GM12878 (cell line): ENCODE measurements at regions not wholly inside any gene's neighbourhood (a gene's known extent, or its start where the extent isn't known, plus 50 kb on each side); places are given as distances from the start of the nearest gene placed in this dataset.
"Not testable (repeated sequence)": the region's sequence is repeated elsewhere in the genome, so short reads cannot be mapped to it uniquely, and the experiment has no call there.

Experiments used
- ATAC-seq: fragments of 200-7000 bp; cut with Tn5 transposase; 3 replicates; pipeline ENCODE4 v1.9.1; 2020; ENCODE audit warnings: mild to moderate bottlenecking, moderate library complexity
- BruUV-seq: library from RNA; stranded (reverse); fragments of 400-500 nt; replicated peaks from 2 replicates; lab custom pipeline; 2021; lab: Mats Ljungman, UMichigan
- CTCF ChIA-PET: fragments of 300-600 bp; sonication (Branson Sonifier 250); formaldehyde crosslinking; extraction: SDS; loops from one replicate; lab custom pipeline; 2021; ENCODE audit warnings: inconsistent platforms; lab: Yijun Ruan, JAX
- POLR2A ChIA-PET: fragments of 350-600 bp; formaldehyde crosslinking; extraction: SDS; loops from one replicate; lab custom pipeline; 2021; ENCODE audit warnings: inconsistent platforms; lab: Charles Lee
- RAD21 ChIA-PET: fragments of 300-600 bp; sonication (Branson Sonifier 250); formaldehyde crosslinking; loops from one replicate; lab custom pipeline; 2023; ENCODE audit warnings: antibody characterized with exemption; ENCODE audit not compliant: unreplicated experiment; lab: Charles Lee
- SMC1A ChIA-PET: fragments of 300-600 bp; sonication (Branson Sonifier 250); formaldehyde crosslinking; loops from one replicate; lab custom pipeline; 2023; ENCODE audit not compliant: unreplicated experiment, uncharacterized antibody; lab: Charles Lee
- DNase-seq: peaks from one replicate; pipeline ENCODE4 v3.0.0-alpha.2; 2011; ENCODE audit warnings: low read depth, low spot score
- FAIRE-seq: peaks from 3 replicates; lab custom pipeline; 2011; peaks lifted over from hg19 to GRCh38; lab: Jason Lieb, UNC
- H2AFZ ChIP-seq: 2 replicates; pipeline ENCODE4 v1.6.0; 2011; ENCODE audit warnings: low read depth, low read length, control low read depth; ENCODE audit not compliant: control insufficient read depth
- H3K27ac ChIP-seq: 2 replicates; pipeline ENCODE4 v1.5.1; 2011; ENCODE audit warnings: control low read depth; ENCODE audit not compliant: control insufficient read depth, insufficient read depth
- H3K27me3 ChIP-seq, 2 experiments: replicated peaks in 1 of 2; 2 replicates each; pipeline versions ENCODE4 v1.6.0 to v1.6.1; 2011; ENCODE audit warnings: low read length in 1 of 2; ENCODE audit not compliant: control insufficient read depth in 2 of 2, insufficient read depth in 2 of 2
- H3K36me3 ChIP-seq, 2 experiments: 2 replicates each; pipeline ENCODE4 v1.5.1; 2011; ENCODE audit warnings: low read length in 1 of 2; ENCODE audit not compliant: control insufficient read depth in 2 of 2, insufficient read depth in 2 of 2
- H3K4me1 ChIP-seq: 2 replicates; pipeline ENCODE4 v1.6.1; 2011; ENCODE audit warnings: mild to moderate bottlenecking, low read length, moderate library complexity, mixed read lengths; ENCODE audit not compliant: control insufficient read depth, insufficient read depth
- H3K4me2 ChIP-seq: 2 replicates; pipeline ENCODE4 v1.6.0; 2011; ENCODE audit warnings: control low read depth; ENCODE audit not compliant: control insufficient read depth, insufficient read depth
- H3K4me3 ChIP-seq: fragments of 200-600 bp; sonication (generic); 2 replicates; pipeline ENCODE4 v1.5.1; 2016
- H3K79me2 ChIP-seq: 2 replicates; pipeline ENCODE4 v1.6.0; 2011; ENCODE audit warnings: low read length; ENCODE audit not compliant: control insufficient read depth, insufficient read depth
- H3K9ac ChIP-seq: 2 replicates; pipeline ENCODE4 v1.8.0; 2011; ENCODE audit warnings: low read length, control low read depth, mixed read lengths; ENCODE audit not compliant: control insufficient read depth, insufficient read depth
- H3K9me3 ChIP-seq: replicated peaks from 3 replicates; pipeline ENCODE4 v1.5.1; 2011; ENCODE audit warnings: mild to moderate bottlenecking, low read length; ENCODE audit not compliant: control insufficient read depth, insufficient read depth
- H4K20me1 ChIP-seq: 2 replicates; pipeline ENCODE4 v1.6.0; 2011; ENCODE audit not compliant: control insufficient read depth, insufficient read depth
- WGBS: methylation state at CpG from one replicate; pipeline ENCODE4 v1.1.6; 2016; ENCODE audit warnings: low lambda C conversion rate; ENCODE audit not compliant: insufficient replicate concordance, insufficient coverage; ENCODE audit errors: missing lambda C conversion rate; 5-methylcytosine and 5-hydroxymethylcytosine counted together
- in situ Hi-C: fragments of 300-500 bp; cut with MboI; formaldehyde crosslinking; loops from 9 replicates; pipeline ENCODE4 v1.14.3; 2018; ENCODE audit warnings: mixed read lengths
- intact Hi-C: fragments of 100-400 bp; cut with micrococcal nuclease; formaldehyde crosslinking; loops from one replicate; pipeline ENCODE4 v1.14.2; 2022; ENCODE audit not compliant: unreplicated experiment

- H3K4me2 ChIP-seq, RAD21 ChIA-PET, H3K79me2 ChIP-seq, FAIRE-seq, H4K20me1 ChIP-seq, H3K36me3 ChIP-seq, H3K27ac ChIP-seq, POLR2A ChIA-PET, DNase-seq, in situ Hi-C loops, ATAC-seq, H2AFZ ChIP-seq, intact Hi-C loops, SMC1A ChIA-PET, BruUV-seq, H3K27me3 ChIP-seq, CTCF ChIA-PET, H3K4me1 ChIP-seq, H3K4me3 ChIP-seq, H3K9me3 ChIP-seq, H3K9ac ChIP-seq: not testable (repeated sequence)
- no CpG with 5 or more reads among the region's 6 CpGs for WGBS
Observed at GRCh38 chr1:146487555-146487954, 258.7 kb upstream of the NOTCH2NLA start.

GRCh38 chr1:146487155-146487554, 258.3 kb upstream of the NOTCH2NLA start:
- H3K9ac ChIP-seq, H4K20me1 ChIP-seq, CTCF ChIA-PET, H3K27me3 ChIP-seq, H3K79me2 ChIP-seq, SMC1A ChIA-PET, H3K4me1 ChIP-seq, intact Hi-C loops, ATAC-seq, in situ Hi-C loops, H3K36me3 ChIP-seq, FAIRE-seq, H3K27ac ChIP-seq, BruUV-seq, H3K9me3 ChIP-seq, RAD21 ChIA-PET, POLR2A ChIA-PET, DNase-seq, H3K4me3 ChIP-seq, H3K4me2 ChIP-seq, H2AFZ ChIP-seq: not testable (repeated sequence)
- 25% methylated on average over 15 of the region's 24 CpGs for WGBS

GRCh38 chr1:146486300-146487014, 257.6 kb upstream of the NOTCH2NLA start:
- POLR2A ChIA-PET, intact Hi-C loops, DNase-seq, H3K4me2 ChIP-seq, H3K79me2 ChIP-seq, H3K9ac ChIP-seq, ATAC-seq, H3K27me3 ChIP-seq, in situ Hi-C loops, FAIRE-seq, H4K20me1 ChIP-seq, CTCF ChIA-PET, H3K9me3 ChIP-seq, SMC1A ChIA-PET, H3K36me3 ChIP-seq, H3K27ac ChIP-seq, BruUV-seq, RAD21 ChIA-PET, H2AFZ ChIP-seq, H3K4me3 ChIP-seq, H3K4me1 ChIP-seq: not testable (repeated sequence)
- WGBS: 62% methylated on average over 21 of the region's 35 CpGs

- WGBS: 0% methylated on average over 1 of the region's 2 CpGs
- H2AFZ ChIP-seq, H3K4me2 ChIP-seq, POLR2A ChIA-PET, ATAC-seq, in situ Hi-C loops, CTCF ChIA-PET, BruUV-seq, FAIRE-seq, H3K4me1 ChIP-seq, H3K27ac ChIP-seq, H3K27me3 ChIP-seq, SMC1A ChIA-PET, H3K9me3 ChIP-seq, RAD21 ChIA-PET, H4K20me1 ChIP-seq, H3K9ac ChIP-seq, H3K79me2 ChIP-seq, H3K4me3 ChIP-seq, intact Hi-C loops, DNase-seq, H3K36me3 ChIP-seq: not testable (repeated sequence)
Observed at GRCh38 chr1:146484195-146484594, 255.4 kb upstream of the NOTCH2NLA start.
